Pancreas (tissue), 10 donors: ENCODE measurements at regions not wholly inside any gene's neighbourhood (a gene's known extent, or its start where the extent isn't known, plus 50 kb on each side); places are given as distances from the start of the nearest gene placed in this dataset.

Source experiments
- ATAC-seq, 4 donors: fragments of 200-7000 bp; cut with Tn5 transposase; one replicate each; pipeline versions ENCODE4 v1.8.0 to v1.9.1; 2020; ENCODE audit warnings: mild to moderate bottlenecking in 4 of 4, moderate library complexity in 4 of 4
- DNase-seq, 6 donors: peaks; one replicate each; pipeline ENCODE4 v3.0.0-alpha.2; 2020
- FAIRE-seq: peaks from 2 replicates; lab custom pipeline; 2012; peaks lifted over from hg19 to GRCh38; lab: Jason Lieb, UNC
- H3K27ac ChIP-seq, 4 donors: fragments of 200-600 bp; sonication (generic); 1 replicate in 3 of 4; 2 replicates in 1 of 4; pipeline versions ENCODE4 v1.5.0 to v1.8.0; 2020
- H3K27me3 ChIP-seq, 4 donors: fragments of 200-600 bp; one replicate each; pipeline ENCODE4 v1.8.0; 2021
- H3K36me3 ChIP-seq, 3 donors: fragments of 200-600 bp; sonication (generic) in 1 of 3; one replicate each; pipeline versions ENCODE4 v1.5.0 to v1.8.0; 2020 to 2021
- H3K4me1 ChIP-seq, 3 donors: fragments of 200-600 bp; one replicate each; pipeline ENCODE4 v1.8.0; 2021
- H3K4me3 ChIP-seq, 4 donors: fragments of 200-600 bp; sonication (generic) in 2 of 4; one replicate each; pipeline versions ENCODE4 v1.5.0 to v1.8.0; 2020 to 2021
- H3K9me3 ChIP-seq, 4 donors: fragments of 200-600 bp; one replicate each; pipeline ENCODE4 v1.8.0; 2021
- CTCF ChIP-seq, 4 donors: fragments of 200-600 bp; sonication (generic) in 3 of 4; IDR thresholded peaks; one replicate each; pipeline versions ENCODE4 v1.5.0 to v1.8.0; 2021; ENCODE audit warnings: antibody characterized with exemption in 4 of 4
- WGBS, 2 donors: extraction: QIAGEN DNeasy Blood & Tissue Kit; methylation state at CpG; one replicate each; pipeline ENCODE4 v1.1.7; 2013; 5-methylcytosine and 5-hydroxymethylcytosine counted together
- intact Hi-C, 3 donors: fragments of 100-400 bp; cut with DNase I; formaldehyde crosslinking; loops; one replicate each; pipeline versions ENCODE4 v1.11.1 to v1.14.2; 2022
- donor health status: healthy with polysubstance abuse.
- donor health status: DM: no; HTN: no; CAD: no; lungs with moderate emphysema.
- donor health status: DM: no; HTN: no; CAD: no.
- donor health status: control.
- donor health status: control.
- donor health status: Bipolar disorder and iron deficiency.
- donor health status: DM: yes; HTN: yes; CAD: no.
- donor health status: DM: no; HTN: no; CAD: no.
- donor health status: DM: no; HTN: no; CAD: no.
- donor health status: DM: yes; HTN: yes; CAD: no.

- Histone ChIP-seq H3K4me1 (no peaks in the 10 kb centered on the region), H3K27me3 (no peaks in the 10 kb centered on the region), H3K36me3 (no peaks in the 10 kb centered on the region), H3K4me3 (no peak overlapping the region), H3K27ac (no peak overlapping the region), H3K9me3 (no peaks in the 10 kb centered on the region)
- ATAC-seq (no peak), DNase-seq (no peak), FAIRE-seq (no peak)
- TF ChIP-seq CTCF (IDR thresholded peaks at IDR 0.05): no peak
- WGBS, 2 donors: 75 to 79% methylated on average over 6 of the region's 6 CpGs
- intact Hi-C loops: no loop called here
These were observed 79.9 kb upstream of the RNF32 start for GRCh38 chr7:156560696-156561095.

DNA sequence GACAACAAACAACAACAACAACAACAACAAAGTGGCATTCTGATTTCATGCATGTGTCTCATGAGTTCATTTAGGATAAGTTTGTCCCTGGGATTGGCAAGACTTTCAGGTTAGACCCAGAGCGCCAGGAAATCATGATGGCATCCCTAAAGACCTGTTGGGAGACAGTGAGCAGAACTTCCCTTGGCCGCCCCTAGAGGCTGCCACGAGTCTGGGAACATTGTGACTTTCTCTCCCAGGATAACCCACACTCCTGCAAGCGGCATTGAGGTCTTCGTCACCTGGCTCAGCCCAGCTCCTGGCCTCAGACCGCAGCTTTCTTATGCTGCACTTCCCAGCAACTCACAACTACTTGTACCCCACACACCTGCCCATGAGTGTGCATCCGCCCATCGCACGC lies 80.5 kb upstream of the RNF32 start:
- Histone ChIP-seq H3K36me3 (no peaks in the 10 kb centered on the region), H3K4me3 (no peak overlapping the region), H3K4me1 (no peaks in the 10 kb centered on the region), H3K27ac (no peak overlapping the region), H3K9me3 (no peaks in the 10 kb centered on the region), H3K27me3 (no peaks in the 10 kb centered on the region)
- no peak for FAIRE-seq
- ATAC-seq: no peak
- no peak for DNase-seq
- intact Hi-C loops: no loop called here
- WGBS, 2 donors: 81 to 83% methylated on average over 9 of the region's 9 CpGs
- no peak for TF ChIP-seq CTCF (IDR thresholded peaks at IDR 0.05)

GRCh38 chr7:156559001-156559400 lies 81.6 kb upstream of the RNF32 start:
- 88 to 90% methylated on average over 9 of the region's 9 CpGs for WGBS, 2 donors
- H3K36me3 ChIP-seq: no peaks in the 10 kb centered on the region
- ATAC-seq (no peak), FAIRE-seq (no peak), DNase-seq (no peak)
- intact Hi-C loops: no loop called here
- no peak overlapping the region for H3K4me3 ChIP-seq
- H3K27ac ChIP-seq: no peak overlapping the region
- no peak for TF ChIP-seq CTCF (IDR thresholded peaks at IDR 0.05)
- no peaks in the 10 kb centered on the region for H3K9me3 ChIP-seq
- H3K4me1 ChIP-seq: no peaks in the 10 kb centered on the region
- no peaks in the 10 kb centered on the region for H3K27me3 ChIP-seq

DNA sequence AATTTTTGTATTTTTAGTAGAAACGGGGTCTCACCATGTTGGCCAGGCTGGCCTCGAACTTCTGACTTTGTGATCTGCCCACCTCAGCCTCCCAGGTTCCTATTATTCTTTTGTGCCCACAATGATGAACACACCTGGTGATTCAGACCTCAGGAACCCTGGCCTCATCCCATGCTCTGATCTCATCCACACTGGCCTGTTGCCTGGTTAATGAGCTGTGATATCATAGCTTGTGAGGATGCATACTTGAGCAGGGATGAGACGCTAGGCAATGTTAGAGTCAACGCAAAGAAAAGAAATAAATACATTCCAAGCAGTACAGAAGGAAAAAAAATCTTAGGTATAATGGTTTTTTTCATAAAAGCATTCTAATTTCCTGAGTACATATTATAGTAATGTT lies 82.4 kb upstream of the RNF32 start:
- Histone ChIP-seq H3K27ac (no peak overlapping the region), H3K4me3 (no peak overlapping the region), H3K4me1 (no peaks in the 10 kb centered on the region), H3K27me3 (no peaks in the 10 kb centered on the region), H3K9me3 (no peaks in the 10 kb centered on the region), H3K36me3 (no peaks in the 10 kb centered on the region)
- TF ChIP-seq CTCF (IDR thresholded peaks at IDR 0.05): no peak
- FAIRE-seq (no peak), ATAC-seq (peak in 1 of 4 donors; percentile 23), DNase-seq (no peak)
- intact Hi-C loops: no loop called here
- 81 to 86% methylated on average over 4 of the region's 4 CpGs for WGBS, 2 donors

- Histone ChIP-seq H3K9me3 (no peaks in the 10 kb centered on the region), H3K27ac (no peak overlapping the region), H3K4me1 (no peaks in the 10 kb centered on the region), H3K27me3 (no peaks in the 10 kb centered on the region), H3K4me3 (no peak overlapping the region), H3K36me3 (no peaks in the 10 kb centered on the region)
- no peak for DNase-seq
- no peak for FAIRE-seq
- ATAC-seq: no peak
- WGBS, 2 donors: 92 to 98% methylated on average over 2 of the region's 2 CpGs
- TF ChIP-seq CTCF (IDR thresholded peaks at IDR 0.05): no peak
- intact Hi-C loops: no loop called here
These were observed 84.5 kb upstream of the RNF32 start for GRCh38 chr7:156556083-156556482.
